CD4-positive, alpha-beta T cell (primary cell): ENCODE measurements at regions not wholly inside any gene's neighbourhood (a gene's known extent, or its start where the extent isn't known, plus 50 kb on each side); places are given as distances from the start of the nearest gene placed in this dataset.

Experiments
- ATAC-seq: fragments of 200-7000 bp; cut with Tn5 transposase; one replicate; pipeline ENCODE4 v1.10.0; 2022; ENCODE audit warnings: mild to moderate bottlenecking; ENCODE audit not compliant: poor library complexity
- CTCF ChIA-PET: fragments of 350-600 bp; sonication (Branson Sonifier 250); formaldehyde crosslinking; loops from one replicate; lab custom pipeline; 2021; ENCODE audit warnings: antibody characterized with exemption, inconsistent platforms; lab: Charles Lee
- POLR2A ChIA-PET: fragments of 350-600 bp; sonication (Branson Sonifier 250); formaldehyde crosslinking; loops from one replicate; lab custom pipeline; 2021; ENCODE audit warnings: antibody characterized with exemption, inconsistent platforms; lab: Charles Lee
- DNase-seq, 14 experiments: peaks; one replicate each; pipeline ENCODE4 v3.0.0-alpha.2; 2013 to 2020; ENCODE audit warnings: mixed read lengths in 2 of 14
- H3K27ac ChIP-seq, 2 donors: one replicate each; pipeline versions ENCODE4 v1.5.1 to v1.7.0; 2013; ENCODE audit warnings: low read length in 2 of 2, low read depth in 1 of 2, mild to moderate bottlenecking in 1 of 2
- H3K27me3 ChIP-seq, 2 experiments: 1 replicate in 1 of 2; 2 replicates in 1 of 2; pipeline versions ENCODE4 v1.6.1 to v1.7.0; 2013; ENCODE audit warnings: low read length in 2 of 2, control low read depth in 1 of 2, mild to moderate bottlenecking in 1 of 2, moderate library complexity in 1 of 2; ENCODE audit not compliant: insufficient read depth in 2 of 2, control insufficient read depth in 1 of 2
- H3K36me3 ChIP-seq: one replicate; pipeline ENCODE4 v1.6.1; 2013; ENCODE audit warnings: low read length, control low read depth; ENCODE audit not compliant: insufficient read depth
- H3K4me1 ChIP-seq: one replicate; pipeline ENCODE4 v1.6.1; 2013; ENCODE audit warnings: low read length, control low read depth; ENCODE audit not compliant: insufficient read depth
- H3K4me3 ChIP-seq: one replicate; pipeline ENCODE4 v1.5.1; 2013; ENCODE audit warnings: mild to moderate bottlenecking, low read length, moderate library complexity
- H3K9me3 ChIP-seq, 2 experiments: 1 replicate in 1 of 2; 2 replicates in 1 of 2; pipeline versions ENCODE4 v1.6.1 to v1.7.0; 2013; ENCODE audit warnings: low read length in 2 of 2, mild to moderate bottlenecking in 2 of 2, control low read depth in 1 of 2, moderate library complexity in 1 of 2; ENCODE audit not compliant: control insufficient read depth in 1 of 2, insufficient read depth in 1 of 2
- H3K27ac Mint-ChIP-seq: one replicate; pipeline ENCODE4 v1.8.0; 2020; ENCODE audit warnings: mixed read lengths
- H3K27me3 Mint-ChIP-seq: one replicate; pipeline ENCODE4 v1.8.0; 2021; ENCODE audit warnings: mixed read lengths
- H3K36me3 Mint-ChIP-seq: one replicate; pipeline ENCODE4 v1.8.0; 2021; ENCODE audit warnings: low read depth, mixed read lengths
- H3K4me1 Mint-ChIP-seq: one replicate; pipeline ENCODE4 v1.8.0; 2021; ENCODE audit warnings: low read depth, mixed read lengths
- H3K4me3 Mint-ChIP-seq: one replicate; pipeline ENCODE4 v1.8.0; 2020; ENCODE audit warnings: mild to moderate bottlenecking, mixed read lengths
- H3K9me3 Mint-ChIP-seq: one replicate; pipeline ENCODE4 v1.8.0; 2020; ENCODE audit warnings: mixed read lengths
- CTCF ChIP-seq: fragments of 200-600 bp; IDR thresholded peaks from one replicate; pipeline ENCODE4 v1.8.0; 2022; ENCODE audit warnings: antibody characterized with exemption, mild to moderate bottlenecking
- intact Hi-C, 2 experiments: fragments of 100-400 bp; cut with DNase I in 1 of 2; cut with micrococcal nuclease in 1 of 2; formaldehyde crosslinking; loops; one replicate each; pipeline versions ENCODE4 v1.15.1 to v1.9.0; 2023 to 2025; cut with DNase I, micrococcal nuclease

GRCh38 chr3:25171897-25172296, 256.2 kb upstream of the RARB start:
- H3K27ac ChIP-seq, result no peak overlapping the region
- no peak for DNase-seq
- TF ChIP-seq CTCF, result no peak
- intact Hi-C loops, result no loop called here
- Mint-ChIP-seq H3K4me1 (no peaks in the 10 kb centered on the region), H3K27ac (no peak overlapping the region), H3K36me3 (no peaks in the 10 kb centered on the region), H3K27me3 (no peaks in the 10 kb centered on the region), H3K9me3 (peaks cover 2% of the 10 kb centered on the region), H3K4me3 (no peak overlapping the region)
- H3K36me3 ChIP-seq, result no peaks in the 10 kb centered on the region
- no peak for ATAC-seq
- POLR2A ChIA-PET, result no interaction called here
- H3K27me3 ChIP-seq, result no peaks in the 10 kb centered on the region
- H3K4me3 ChIP-seq, result no peak overlapping the region
- H3K4me1 ChIP-seq, result no peaks in the 10 kb centered on the region
- CTCF ChIA-PET, result no interaction called here
- H3K9me3 ChIP-seq, result peaks cover 0 to 4% of the 10 kb centered on the region in 2 experiments

DNA sequence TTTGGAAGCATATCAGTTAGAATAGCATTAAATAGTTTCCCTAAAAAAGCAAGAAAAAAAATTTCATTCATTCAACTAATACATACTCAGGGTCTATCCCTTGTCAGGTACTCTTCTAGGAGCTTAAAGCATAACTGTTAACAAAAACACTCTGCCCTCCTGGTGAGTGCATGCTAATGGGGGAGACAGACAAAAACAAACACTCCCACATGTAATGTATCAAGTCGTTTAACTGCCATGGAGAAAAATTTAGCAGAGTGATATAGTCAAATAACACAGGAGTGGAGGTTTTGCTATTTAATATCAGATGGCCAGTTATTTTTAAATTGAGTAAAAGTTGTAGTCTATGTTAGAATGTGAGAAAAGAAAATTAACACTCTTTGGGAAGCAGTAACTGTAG, 254.5 kb upstream of the RARB start:
- no peaks in the 10 kb centered on the region for H3K36me3 Mint-ChIP-seq
- ChIA-PET POLR2A (no interaction called here), CTCF (no interaction called here)
- Histone ChIP-seq H3K4me1 (no peaks in the 10 kb centered on the region), H3K27me3 (no peaks in the 10 kb centered on the region), H3K9me3 (peaks cover 0 to 4% of the 10 kb centered on the region in 2 experiments), H3K4me3 (no peak overlapping the region), H3K36me3 (no peaks in the 10 kb centered on the region), H3K27ac (no peak overlapping the region)
- no peaks in the 10 kb centered on the region for H3K27me3 Mint-ChIP-seq
- intact Hi-C loops, result no loop called here
- peaks cover 10% of the 10 kb centered on the region for H3K9me3 Mint-ChIP-seq
- no peaks in the 10 kb centered on the region for H3K4me1 Mint-ChIP-seq
- H3K27ac Mint-ChIP-seq, result no peak overlapping the region
- DNase-seq (no peak), ATAC-seq (no peak)
- no peak for TF ChIP-seq CTCF
- no peak overlapping the region for H3K4me3 Mint-ChIP-seq

GRCh38 chr3:25174251-25174650, 253.8 kb upstream of the RARB start:
- H3K4me1 Mint-ChIP-seq, result no peaks in the 10 kb centered on the region

More at GRCh38 chr3:25174251-25174650, 253.8 kb upstream of the RARB start:
- TF ChIP-seq CTCF, result no peak
- no peak overlapping the region for H3K4me3 ChIP-seq
- Mint-ChIP-seq H3K4me3 (no peak overlapping the region), H3K36me3 (no peaks in the 10 kb centered on the region), H3K27ac (no peak overlapping the region), H3K9me3 (peaks cover 10% of the 10 kb centered on the region), H3K27me3 (no peaks in the 10 kb centered on the region)
- peaks cover 0 to 4% of the 10 kb centered on the region in 2 experiments for H3K9me3 ChIP-seq
- H3K4me1 ChIP-seq, result no peaks in the 10 kb centered on the region
- H3K27me3 ChIP-seq, result no peaks in the 10 kb centered on the region
- ChIA-PET POLR2A (no interaction called here), CTCF (no interaction called here)
- intact Hi-C loops, result no loop called here
- H3K27ac ChIP-seq, result no peak overlapping the region
- ATAC-seq (no peak), DNase-seq (no peak)
- no peaks in the 10 kb centered on the region for H3K36me3 ChIP-seq
